B cell (primary cell): ENCODE measurements at regions not wholly inside any gene's neighbourhood (a gene's known extent, or its start where the extent isn't known, plus 50 kb on each side); places are given as distances from the start of the nearest gene placed in this dataset.

Experiments used
- EZH2 ChIP-seq: IDR thresholded peaks from 2 replicates; pipeline ENCODE4 v1.6.1; 2012; ENCODE audit warnings: borderline replicate concordance, low read depth, mild to moderate bottlenecking, moderate library complexity, low read length; ENCODE audit not compliant: insufficient read depth, poor library complexity, severe bottlenecking
- TF ChIP-seq, protein P1 (sequence below): fragments of 200-600 bp; IDR thresholded peaks from one replicate; pipeline ENCODE4 v1.8.0; 2022; ENCODE audit warnings: antibody characterized with exemption, mild to moderate bottlenecking

DNA sequence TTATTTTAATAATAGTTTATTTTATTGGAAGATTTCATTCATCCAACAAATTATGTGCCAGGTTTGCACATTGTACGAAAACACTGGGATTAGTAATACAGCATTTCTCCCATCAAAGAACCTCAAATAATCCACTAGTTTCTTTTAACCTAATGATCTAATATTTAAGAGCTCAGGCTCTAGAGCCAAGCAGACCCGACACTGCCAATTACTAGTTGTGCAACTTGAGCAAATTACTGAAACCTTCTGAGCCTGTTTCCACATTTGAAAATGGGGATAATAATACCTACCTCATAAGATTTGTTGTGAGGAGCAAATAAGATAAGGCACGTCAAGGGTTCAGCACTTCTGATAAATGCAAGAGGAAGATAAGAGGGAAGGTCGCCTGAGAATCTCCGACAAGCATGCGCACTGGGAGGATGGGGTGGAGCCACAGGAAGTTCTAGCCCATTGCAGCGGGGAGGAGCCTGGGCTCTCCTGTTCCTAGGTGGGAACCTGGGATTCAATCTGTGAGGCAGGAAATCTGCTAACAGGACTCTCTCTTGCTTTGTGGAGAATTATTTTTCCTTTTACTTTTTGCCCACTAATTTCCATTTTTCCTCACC is 141.5 kb upstream of the SMAD1 start:
- TF ChIP-seq, protein P1, sequence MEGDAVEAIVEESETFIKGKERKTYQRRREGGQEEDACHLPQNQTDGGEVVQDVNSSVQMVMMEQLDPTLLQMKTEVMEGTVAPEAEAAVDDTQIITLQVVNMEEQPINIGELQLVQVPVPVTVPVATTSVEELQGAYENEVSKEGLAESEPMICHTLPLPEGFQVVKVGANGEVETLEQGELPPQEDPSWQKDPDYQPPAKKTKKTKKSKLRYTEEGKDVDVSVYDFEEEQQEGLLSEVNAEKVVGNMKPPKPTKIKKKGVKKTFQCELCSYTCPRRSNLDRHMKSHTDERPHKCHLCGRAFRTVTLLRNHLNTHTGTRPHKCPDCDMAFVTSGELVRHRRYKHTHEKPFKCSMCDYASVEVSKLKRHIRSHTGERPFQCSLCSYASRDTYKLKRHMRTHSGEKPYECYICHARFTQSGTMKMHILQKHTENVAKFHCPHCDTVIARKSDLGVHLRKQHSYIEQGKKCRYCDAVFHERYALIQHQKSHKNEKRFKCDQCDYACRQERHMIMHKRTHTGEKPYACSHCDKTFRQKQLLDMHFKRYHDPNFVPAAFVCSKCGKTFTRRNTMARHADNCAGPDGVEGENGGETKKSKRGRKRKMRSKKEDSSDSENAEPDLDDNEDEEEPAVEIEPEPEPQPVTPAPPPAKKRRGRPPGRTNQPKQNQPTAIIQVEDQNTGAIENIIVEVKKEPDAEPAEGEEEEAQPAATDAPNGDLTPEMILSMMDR, result no peak
- TF ChIP-seq EZH2, result no peak
